ENCODE measurements at regions not wholly inside any gene's neighbourhood (a gene's known extent, or its start where the extent isn't known, plus 50 kb on each side); places are given as distances from the start of the nearest gene placed in this dataset.

- Histone ChIP-seq H3K36me3 (no peaks in the 10 kb centered on the region), H3K4me3 (ENCODE audit: low read depth, low read length) (no peak overlapping the region), H3K4me1 (peaks cover 17% of the 10 kb centered on the region), H3K27me3 (no peaks in the 10 kb centered on the region), H3K9me3 (no peaks in the 10 kb centered on the region)
- peak; percentile 20 for DNase-seq
- TF ChIP-seq CTCF (IDR thresholded peaks at IDR 0.05; ENCODE audit: low read depth, low read length), result no peak
Measured at GRCh38 chr17:33776304-33776703, 478.8 kb upstream of the CCL2 start.

GRCh38 chr17:33776903-33777302 is 478.2 kb upstream of the CCL2 start:
- H3K9me3 ChIP-seq, result no peaks in the 10 kb centered on the region
- H3K4me3 ChIP-seq (ENCODE audit: low read depth, low read length), result no peak overlapping the region
- H3K4me1 ChIP-seq, result peaks cover 13% of the 10 kb centered on the region
- no peaks in the 10 kb centered on the region for H3K27me3 ChIP-seq
- peak; percentile 56 for DNase-seq
- TF ChIP-seq CTCF (IDR thresholded peaks at IDR 0.05; ENCODE audit: low read depth, low read length), result no peak
- no peaks in the 10 kb centered on the region for H3K36me3 ChIP-seq

- Histone ChIP-seq H3K9me3 (no peaks in the 10 kb centered on the region), H3K36me3 (no peaks in the 10 kb centered on the region), H3K4me3 (ENCODE audit: low read depth, low read length) (no peak overlapping the region), H3K27me3 (no peaks in the 10 kb centered on the region), H3K4me1 (peaks cover 12% of the 10 kb centered on the region)
- no peak for TF ChIP-seq CTCF (IDR thresholded peaks at IDR 0.05; ENCODE audit: low read depth, low read length)
- DNase-seq, result no peak
Measured at GRCh38 chr17:33777674-33778073, 477.4 kb upstream of the CCL2 start.

- no peak for TF ChIP-seq CTCF (IDR thresholded peaks at IDR 0.05; ENCODE audit: low read depth, low read length)
- no peak for DNase-seq
- Histone ChIP-seq H3K27me3 (no peaks in the 10 kb centered on the region), H3K4me3 (ENCODE audit: low read depth, low read length) (no peak overlapping the region), H3K36me3 (no peaks in the 10 kb centered on the region), H3K4me1 (peaks cover 12% of the 10 kb centered on the region), H3K9me3 (no peaks in the 10 kb centered on the region)
Measured at GRCh38 chr17:33778505-33779233, 476.4 kb upstream of the CCL2 start.

- peak; percentile 95 for TF ChIP-seq CTCF (IDR thresholded peaks at IDR 0.05; ENCODE audit: low read depth, low read length)
- DNase-seq, result peak; percentile 49
- Histone ChIP-seq H3K4me1 (peaks cover 12% of the 10 kb centered on the region), H3K36me3 (no peaks in the 10 kb centered on the region), H3K27me3 (no peaks in the 10 kb centered on the region), H3K4me3 (ENCODE audit: low read depth, low read length) (no peak overlapping the region), H3K9me3 (no peaks in the 10 kb centered on the region)
Measured at GRCh38 chr17:33779234-33779591, 475.9 kb upstream of the CCL2 start.

- DNase-seq, result no peak
Measured at GRCh38 chr17:33785281-33785680, 469.8 kb upstream of the CCL2 start.

More at GRCh38 chr17:33785281-33785680, 469.8 kb upstream of the CCL2 start:
- Histone ChIP-seq H3K27me3 (no peaks in the 10 kb centered on the region), H3K4me3 (ENCODE audit: low read depth, low read length) (no peak overlapping the region), H3K4me1 (no peaks in the 10 kb centered on the region), H3K36me3 (no peaks in the 10 kb centered on the region), H3K9me3 (no peaks in the 10 kb centered on the region)
- no peak for TF ChIP-seq CTCF (IDR thresholded peaks at IDR 0.05; ENCODE audit: low read depth, low read length)
